Tibial nerve (tissue), 4 donors: ENCODE measurements at regions not wholly inside any gene's neighbourhood (a gene's known extent, or its start where the extent isn't known, plus 50 kb on each side); places are given as distances from the start of the nearest gene placed in this dataset.

Source experiments
- EP300 ChIP-seq, 2 donors: sonication (generic); formaldehyde crosslinking; IDR thresholded peaks; one replicate each; pipeline ENCODE4 v1.6.1; 2017; ENCODE audit warnings: antibody characterized with exemption in 2 of 2, mild to moderate bottlenecking in 1 of 2
- POLR2A ChIP-seq, 2 donors: fragments of 450-650 bp; IDR thresholded peaks; one replicate each; pipeline ENCODE4 v1.6.1; 2017; ENCODE audit warnings: antibody characterized with exemption in 2 of 2, mild to moderate bottlenecking in 2 of 2, moderate library complexity in 2 of 2
- TF ChIP-seq, protein P1 (sequence below), 5 experiments: fragments of 200-600 bp in 3 of 5; fragments of 450-650 bp in 2 of 5; sonication (generic) in 3 of 5; IDR thresholded peaks; one replicate each; pipeline ENCODE4 v1.5.1; 2016 to 2019; ENCODE audit warnings: antibody characterized with exemption in 5 of 5, mild to moderate bottlenecking in 3 of 5, moderate library complexity in 2 of 5

DNA sequence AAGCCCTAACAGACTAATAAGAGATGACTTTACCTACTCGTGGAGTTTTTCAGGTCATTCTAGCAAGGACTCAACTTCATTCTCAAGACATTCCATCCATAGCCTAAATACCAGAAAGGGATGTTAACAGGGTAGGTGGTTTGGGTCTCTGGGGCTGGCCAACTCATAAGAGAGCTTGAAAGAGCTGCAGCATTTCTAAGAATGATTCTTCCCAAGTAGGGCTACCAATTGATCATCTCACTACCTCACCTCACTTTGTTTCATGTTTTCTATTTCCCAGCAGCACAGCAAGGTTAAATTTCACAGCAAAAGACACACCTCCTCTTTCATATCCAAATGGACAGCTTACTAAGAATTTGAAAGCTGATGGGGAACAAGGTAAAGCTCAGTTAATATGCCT, 614.8 kb upstream of the DIPK2B start:
- TF ChIP-seq, protein P1, sequence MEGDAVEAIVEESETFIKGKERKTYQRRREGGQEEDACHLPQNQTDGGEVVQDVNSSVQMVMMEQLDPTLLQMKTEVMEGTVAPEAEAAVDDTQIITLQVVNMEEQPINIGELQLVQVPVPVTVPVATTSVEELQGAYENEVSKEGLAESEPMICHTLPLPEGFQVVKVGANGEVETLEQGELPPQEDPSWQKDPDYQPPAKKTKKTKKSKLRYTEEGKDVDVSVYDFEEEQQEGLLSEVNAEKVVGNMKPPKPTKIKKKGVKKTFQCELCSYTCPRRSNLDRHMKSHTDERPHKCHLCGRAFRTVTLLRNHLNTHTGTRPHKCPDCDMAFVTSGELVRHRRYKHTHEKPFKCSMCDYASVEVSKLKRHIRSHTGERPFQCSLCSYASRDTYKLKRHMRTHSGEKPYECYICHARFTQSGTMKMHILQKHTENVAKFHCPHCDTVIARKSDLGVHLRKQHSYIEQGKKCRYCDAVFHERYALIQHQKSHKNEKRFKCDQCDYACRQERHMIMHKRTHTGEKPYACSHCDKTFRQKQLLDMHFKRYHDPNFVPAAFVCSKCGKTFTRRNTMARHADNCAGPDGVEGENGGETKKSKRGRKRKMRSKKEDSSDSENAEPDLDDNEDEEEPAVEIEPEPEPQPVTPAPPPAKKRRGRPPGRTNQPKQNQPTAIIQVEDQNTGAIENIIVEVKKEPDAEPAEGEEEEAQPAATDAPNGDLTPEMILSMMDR (IDR thresholded peaks at IDR 0.05) = no peak
- TF ChIP-seq EP300 (IDR thresholded peaks at IDR 0.05) (no peak), POLR2A (IDR thresholded peaks at IDR 0.05) (no peak)
